GM21529 (cell line): ENCODE measurements at regions not wholly inside any gene's neighbourhood (a gene's known extent, or its start where the extent isn't known, plus 50 kb on each side); places are given as distances from the start of the nearest gene placed in this dataset.
"Not testable (repeated sequence)": the region's sequence is repeated elsewhere in the genome, so short reads cannot be mapped to it uniquely, and the experiment has no call there.

Experiments
- ATAC-seq: cut with Tn5 transposase; IDR thresholded peaks from one replicate; pipeline ENCODE4 v1.9.1; 2021; ENCODE audit not compliant: unreplicated experiment

DNA sequence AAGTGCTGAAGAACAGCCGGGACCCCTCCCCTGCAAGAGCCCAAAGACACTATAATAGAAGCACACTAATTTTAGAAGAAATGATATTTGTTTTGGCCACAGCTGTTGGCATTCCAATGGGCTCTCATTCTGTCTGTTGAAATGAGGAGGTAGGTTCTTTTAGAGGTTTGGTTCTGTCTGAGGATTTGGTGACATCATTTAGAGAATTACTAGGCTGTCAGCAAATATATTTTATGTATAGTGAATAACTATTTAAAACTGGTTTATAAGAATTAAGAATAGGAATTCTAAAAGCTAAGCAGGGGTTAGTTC lies 200.7 kb upstream of the SLC38A2 start:
- ATAC-seq = no peak

DNA sequence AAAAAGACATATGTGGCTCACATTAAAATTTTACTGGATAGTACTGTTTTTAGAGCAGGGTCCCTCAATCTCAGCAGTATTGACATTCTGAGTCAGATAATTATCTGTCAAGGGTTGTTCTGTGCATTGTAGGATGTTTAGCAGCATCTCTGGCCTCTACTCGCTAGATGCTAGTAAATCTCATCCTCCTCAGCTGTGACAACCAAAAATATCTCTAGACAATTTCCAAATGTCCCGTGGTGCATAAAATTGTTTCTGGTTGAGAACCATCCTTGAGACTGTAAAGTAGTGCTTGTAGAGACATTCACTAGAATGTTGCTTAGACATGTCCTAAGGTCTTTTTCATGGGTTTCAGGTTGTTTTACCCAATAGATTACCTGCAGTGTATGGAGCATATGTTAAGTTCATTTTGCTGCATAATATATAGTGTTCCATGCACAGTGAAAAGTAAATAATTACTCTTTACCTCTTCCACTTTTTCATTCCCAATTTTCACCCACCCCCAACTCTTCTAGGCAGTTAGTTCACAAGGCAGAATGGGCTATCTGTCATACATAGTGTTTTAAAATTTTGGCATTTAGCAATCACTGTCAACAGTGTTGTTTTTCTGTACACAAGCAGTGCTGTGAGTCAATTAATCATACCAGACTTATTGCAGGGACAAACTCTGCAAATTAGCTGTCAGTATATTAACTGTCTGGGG lies 200.2 kb upstream of the SLC38A2 start:
- no peak for ATAC-seq

DNA sequence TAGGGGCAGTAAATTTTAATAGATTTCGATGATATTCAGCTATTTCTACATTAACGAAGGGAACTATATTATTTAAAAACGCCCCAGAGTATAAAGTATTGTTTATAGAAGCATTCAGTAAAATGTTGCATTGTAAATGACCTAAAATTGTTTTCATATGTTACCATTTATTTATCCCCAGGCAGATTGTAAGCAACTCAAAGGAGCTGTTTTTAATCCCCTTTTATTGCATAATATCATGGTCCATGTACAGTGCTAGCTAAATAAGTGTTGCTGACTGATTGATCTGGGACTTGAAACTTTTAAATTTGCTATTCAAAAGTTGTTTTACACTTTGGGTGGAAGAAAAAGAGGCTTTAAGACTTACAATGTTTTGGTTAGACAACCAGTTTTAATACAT lies 199.0 kb upstream of the SLC38A2 start:
- no peak for ATAC-seq

DNA sequence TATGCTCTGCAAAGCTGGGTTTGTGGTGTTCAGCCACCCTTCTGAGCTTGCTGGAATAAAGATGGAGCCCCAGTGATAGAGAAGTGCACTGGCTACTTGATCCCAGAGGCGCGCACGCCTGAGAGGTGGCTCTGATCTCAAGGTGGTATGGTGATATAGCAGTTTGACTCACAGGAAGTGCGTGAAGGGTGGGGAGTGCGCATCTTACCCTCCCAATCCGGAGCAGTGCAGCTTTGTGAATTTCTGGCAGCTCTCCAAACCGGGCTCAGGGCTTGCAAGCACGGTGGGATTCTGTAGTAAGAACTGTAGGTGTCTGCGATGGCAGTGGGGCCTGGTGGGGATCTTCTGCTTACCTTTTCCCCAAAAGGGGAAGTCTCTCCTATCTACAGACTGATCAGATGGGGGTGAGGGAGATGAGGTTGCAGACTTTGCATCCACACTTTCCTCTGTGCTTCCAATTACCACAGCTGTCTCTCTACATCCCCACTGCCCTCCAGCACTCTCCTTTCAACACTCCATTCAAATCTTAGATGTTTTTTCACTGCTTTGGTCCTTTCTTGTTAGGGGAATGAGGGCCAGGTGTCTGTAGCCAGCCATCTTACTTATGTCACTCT lies 197.4 kb upstream of the SLC38A2 start:
- ATAC-seq = no peak

DNA sequence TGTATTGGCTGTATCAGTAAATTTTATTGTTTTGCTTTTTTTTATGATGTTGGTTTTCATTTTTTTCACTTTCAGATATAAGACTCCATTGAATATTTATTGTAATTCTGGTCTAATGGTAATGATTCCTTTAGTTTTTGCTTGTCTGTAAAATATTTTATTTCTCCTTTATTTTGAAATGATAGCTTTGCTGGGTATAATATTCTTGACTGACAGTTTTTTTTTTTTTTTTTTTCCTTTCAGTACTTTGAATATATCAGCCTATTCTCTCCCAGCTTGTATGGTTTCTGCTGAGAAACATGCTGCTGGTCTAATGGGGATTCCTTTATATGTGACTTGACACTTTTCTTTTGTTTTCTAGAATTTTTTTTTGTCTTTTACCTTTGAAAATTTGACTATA lies 195.1 kb upstream of the SLC38A2 start:
- no peak for ATAC-seq

DNA sequence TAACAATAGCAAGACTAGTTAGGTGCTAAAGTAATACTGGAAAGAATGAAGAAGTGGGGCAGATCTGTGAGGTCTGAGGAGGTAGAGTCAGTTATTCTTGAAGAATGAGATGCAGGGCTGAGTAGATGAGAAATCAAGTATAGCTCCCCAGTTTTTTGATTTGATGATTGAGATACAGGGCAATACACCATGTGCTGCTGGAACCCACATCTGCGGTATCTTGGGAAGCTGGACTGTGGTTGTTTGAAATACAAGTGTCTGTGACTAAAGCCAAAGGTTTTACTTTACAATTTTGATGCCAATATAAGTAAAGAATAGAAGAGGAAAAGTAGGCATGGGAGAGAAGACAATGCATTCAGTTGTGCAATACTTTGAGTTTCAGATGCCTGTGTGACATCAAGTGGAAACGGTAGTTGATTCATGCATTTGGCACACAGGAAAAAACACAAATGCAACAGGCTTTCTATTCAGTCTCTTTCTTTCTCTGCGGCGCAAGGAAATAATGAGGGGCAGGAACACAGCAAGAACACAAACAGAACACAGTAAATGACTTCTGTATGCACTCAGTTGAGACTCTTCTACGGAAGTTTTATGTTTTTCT lies 190.2 kb upstream of the SLC38A2 start:
- no peak for ATAC-seq

DNA sequence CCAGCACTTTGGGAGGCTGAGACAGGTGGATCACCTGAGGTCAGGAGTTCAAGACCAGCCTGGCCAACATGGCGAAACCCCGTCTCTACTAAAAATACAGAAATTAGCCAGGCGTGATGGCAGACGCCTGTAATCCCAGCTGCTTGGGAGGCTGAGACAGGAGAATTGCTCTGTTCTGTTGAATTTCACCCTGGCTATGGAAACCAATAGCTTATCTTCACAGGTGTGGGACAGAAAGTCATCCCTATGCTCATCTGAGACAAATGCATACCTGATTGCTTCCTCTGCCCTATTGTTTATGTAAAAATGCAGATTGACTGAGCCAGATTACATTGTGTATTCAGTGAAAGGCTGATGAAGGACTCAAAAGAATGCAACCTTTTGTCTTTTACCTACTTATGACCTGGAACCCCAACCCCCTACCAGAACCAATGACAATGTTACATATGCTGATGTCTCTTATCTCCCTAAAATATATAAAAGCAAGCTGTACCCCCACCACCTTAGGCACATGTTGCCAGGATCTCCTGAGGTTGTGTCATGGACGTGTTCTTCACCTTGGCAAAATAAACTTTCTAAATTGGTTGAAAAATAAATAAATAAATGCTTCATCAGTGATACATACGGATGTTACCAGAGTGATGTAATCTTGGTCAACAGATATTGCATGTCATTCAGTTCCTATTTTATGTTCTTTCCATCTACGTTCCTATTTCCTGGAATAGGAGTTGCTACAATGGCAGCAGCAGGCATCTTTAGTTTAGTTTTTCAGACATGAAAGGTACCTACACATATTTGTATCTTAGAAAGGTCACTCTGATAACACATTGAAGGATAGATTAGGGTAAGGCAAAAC lies 189.4 kb upstream of the SLC38A2 start:
- ATAC-seq = not testable (repeated sequence)

DNA sequence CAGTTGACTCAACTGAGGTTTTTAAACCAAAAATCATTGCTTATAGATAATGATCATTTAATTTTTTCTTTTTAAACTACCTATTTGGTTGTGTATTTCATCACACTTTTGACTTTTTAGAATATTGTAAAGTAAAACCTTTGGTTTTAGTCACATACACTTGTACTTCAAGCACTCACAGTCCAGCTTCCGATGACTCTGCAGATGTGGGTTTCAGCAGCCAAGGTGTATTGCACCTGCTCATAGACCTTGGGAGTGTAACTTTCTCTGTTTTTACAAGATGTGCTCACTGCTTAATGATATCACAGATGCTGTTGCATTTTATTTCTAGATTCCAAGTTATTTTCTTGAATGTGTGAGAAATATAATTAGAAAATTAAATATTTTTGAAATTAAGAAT lies 188.3 kb upstream of the SLC38A2 start:
- ATAC-seq = no peak

DNA sequence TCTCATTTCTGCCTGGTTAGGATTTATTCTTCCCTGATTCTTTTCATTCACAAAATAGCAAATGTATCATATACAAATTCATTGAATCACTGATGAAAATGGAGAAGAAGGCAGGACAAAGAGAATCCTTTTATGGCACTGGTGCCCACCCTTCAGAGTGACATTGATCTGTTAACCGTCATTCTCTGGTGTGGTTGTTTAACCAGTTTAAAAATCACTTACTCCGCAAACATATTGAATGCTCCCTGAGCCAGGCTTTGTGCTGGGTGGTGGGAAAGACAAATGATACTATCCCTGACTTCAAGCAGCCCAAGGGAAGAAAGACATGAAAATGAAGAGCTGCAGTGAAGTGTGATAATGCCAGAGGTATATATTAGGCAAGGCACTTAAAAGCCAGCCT lies 187.5 kb upstream of the SLC38A2 start:
- ATAC-seq = no peak

DNA sequence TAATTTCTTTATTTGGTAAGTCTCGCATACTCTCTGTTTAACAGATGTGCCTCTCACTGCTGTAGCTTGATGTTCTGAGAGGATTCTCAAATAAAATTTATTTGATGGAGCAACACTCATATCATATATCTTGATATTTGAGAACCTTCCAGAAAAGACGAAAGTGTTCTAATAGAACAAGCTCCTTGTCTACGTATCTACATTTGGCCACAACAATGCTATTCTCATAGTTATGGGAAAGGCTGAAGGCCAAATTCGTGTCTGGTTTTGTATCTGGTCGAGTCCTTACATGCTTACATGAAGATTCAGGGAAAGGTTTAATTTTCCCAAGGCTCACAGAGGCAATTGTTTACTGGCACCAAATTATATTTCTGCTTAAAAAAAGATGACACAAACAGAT lies 186.7 kb upstream of the SLC38A2 start:
- ATAC-seq = no peak

DNA sequence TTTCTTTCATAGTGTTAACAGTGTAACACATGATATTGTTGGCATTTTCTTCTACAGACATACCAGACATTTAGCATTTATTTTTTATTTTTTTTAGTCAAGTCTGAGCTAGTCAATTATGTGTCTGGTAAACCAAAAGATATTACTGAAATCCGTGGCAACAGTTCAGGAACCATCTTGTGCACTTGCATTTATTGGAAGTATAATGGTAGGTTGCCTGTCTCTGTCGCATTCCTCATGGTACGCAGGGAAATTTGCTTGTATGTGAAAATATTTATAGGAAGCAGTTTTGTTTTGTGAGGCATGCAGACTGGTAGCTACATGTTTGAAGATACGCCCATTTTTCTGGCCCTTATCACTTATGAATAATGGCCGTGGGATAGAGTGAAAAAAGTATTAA lies 186.1 kb upstream of the SLC38A2 start:
- ATAC-seq = no peak

DNA sequence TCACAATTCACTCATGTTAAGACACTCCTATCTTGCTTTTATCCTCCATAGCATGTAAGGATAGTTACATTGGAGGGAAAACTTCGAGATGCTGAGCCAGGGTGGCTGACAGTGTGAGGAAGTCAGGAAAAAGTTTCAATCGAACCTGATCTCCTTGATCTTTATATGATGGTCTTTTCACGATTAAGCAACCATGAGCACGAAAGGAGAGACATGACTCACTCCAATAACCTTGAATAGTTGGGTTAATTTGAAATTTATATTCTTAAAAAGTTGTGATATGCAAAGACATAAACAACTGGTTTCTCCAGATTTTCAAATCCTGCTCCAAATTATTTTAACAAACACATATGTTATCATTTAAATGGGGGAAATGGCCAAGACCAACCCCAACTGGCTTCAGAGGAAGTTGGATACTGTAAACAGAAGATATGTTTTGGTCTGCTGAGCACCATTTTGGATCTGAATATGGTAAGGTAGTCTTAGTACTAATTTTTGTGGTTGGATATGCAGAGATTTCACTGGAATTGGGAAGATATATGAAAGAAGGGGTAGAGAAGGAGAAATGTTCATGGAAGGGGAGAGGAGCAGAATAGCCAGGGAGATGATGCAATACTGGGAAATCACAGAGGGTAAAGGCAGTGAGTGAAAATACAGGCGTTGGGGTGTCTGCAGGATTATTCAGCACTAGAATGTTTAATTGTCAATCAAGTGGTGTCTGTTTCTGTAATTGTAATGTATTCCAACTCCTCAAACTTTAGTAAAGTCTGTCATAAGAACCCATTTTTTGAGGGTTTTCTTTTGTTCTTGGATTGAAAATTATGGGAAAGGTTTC lies 185.2 kb upstream of the SLC38A2 start:
- no peak for ATAC-seq

DNA sequence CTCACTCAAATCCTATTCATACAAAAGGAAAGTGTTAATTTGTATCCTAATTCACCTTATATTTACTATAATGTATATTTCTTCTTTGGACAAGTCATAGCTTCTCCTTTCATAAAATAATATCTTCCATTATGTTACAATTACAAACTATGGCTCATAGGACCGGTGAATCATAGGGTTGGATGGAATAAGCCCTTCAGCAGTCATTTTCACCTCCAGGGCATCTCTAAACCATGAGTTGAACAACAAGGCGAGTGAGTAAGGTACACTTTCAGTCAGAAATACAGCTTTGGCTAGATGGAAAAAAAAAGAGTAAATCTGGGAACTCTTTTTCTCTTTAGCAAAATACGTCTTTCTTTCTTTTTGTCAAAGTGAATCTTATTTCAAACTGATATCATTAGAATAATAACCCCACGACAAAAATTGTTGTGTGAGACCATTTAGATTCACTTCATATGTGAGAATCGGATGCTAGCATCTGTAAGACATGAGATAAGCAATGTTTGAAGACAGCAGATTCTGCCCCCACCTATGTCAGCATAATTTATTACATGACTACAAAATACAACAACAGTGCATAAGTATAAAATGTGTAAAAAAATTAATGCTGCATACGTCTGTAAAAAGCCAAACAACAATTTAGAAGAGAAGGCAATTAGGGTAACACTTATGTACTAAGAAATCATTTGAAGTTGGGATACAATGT lies 184.4 kb upstream of the SLC38A2 start:
- no peak for ATAC-seq

DNA sequence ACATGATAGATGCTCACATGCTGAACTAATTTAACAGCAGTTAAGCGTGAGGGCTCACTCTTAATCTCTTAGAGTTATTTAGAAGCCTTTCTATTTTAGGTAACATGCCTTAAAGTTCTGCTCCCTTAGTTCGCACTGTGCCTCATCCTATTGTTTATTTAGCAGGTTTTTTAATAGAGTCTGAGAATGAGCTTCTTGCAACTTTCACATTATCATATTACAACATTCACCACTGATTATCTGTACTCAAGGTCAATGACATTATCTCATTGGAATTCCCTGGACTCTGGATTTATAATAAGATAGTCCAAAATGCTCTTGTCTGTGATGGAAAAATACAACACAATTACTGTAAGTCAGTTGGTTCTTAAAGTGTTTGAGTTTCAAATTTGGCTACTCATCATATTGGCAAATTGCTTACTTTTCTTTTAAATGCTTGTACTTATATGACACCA lies 183.6 kb upstream of the SLC38A2 start:
- no peak for ATAC-seq

DNA sequence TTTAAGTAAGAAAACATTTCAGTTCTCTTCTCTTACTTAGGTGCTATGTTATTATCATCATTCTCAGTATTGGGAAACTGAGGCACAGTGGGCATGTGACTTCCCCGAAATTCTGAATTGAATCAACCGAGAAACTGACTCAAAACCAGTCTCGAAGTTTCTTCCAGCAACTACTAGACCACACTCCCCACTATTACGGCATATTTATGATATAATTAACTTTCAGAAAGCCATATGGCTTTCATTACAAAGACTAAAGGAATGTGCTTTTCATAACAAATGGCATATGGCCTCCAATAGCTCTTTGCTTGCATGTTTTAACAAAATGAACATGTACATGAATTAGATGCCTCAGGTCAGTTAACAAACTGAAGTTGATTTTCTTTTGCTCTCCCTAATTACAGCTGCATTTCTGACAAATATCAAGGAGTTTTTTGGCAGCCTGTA lies 182.9 kb upstream of the SLC38A2 start:
- ATAC-seq = no peak

DNA sequence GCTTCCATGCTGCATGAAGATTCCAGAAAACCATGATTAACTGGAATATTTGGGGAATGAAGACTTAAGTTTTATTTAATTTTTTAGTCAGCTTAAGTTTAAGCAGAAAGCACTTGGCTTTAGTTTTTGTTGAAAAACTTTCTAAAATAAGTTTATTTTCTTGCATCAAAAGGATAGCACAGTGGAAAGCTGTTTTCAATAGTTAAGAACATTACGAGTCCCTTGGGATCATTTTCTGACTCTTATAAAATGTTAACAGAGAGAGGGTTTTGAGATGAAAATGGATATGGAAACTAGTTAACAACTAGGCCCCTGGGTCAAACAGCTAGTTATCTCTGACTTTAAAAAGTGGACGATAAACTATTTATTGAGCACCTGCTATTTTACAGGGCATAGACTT lies 181.9 kb upstream of the SLC38A2 start:
- no peak for ATAC-seq

DNA sequence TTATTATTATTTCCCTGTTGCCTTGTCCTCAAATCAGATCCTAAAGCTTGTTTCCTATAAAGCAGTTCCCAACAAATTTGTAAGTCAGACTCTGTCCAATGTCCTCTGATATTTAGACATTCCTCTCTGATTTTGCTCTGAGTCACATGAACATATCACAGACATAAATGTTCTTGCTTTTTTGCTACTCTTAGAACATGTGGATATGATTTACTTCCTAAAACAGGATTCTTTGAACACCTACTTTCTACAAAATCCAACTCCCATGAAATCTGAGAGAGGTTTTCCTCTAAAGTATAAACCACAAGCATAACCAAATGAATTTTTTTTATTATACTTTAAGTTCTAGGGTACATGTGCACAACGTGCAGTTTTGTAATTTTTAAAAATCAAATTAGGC lies 181.3 kb upstream of the SLC38A2 start:
- no peak for ATAC-seq

DNA sequence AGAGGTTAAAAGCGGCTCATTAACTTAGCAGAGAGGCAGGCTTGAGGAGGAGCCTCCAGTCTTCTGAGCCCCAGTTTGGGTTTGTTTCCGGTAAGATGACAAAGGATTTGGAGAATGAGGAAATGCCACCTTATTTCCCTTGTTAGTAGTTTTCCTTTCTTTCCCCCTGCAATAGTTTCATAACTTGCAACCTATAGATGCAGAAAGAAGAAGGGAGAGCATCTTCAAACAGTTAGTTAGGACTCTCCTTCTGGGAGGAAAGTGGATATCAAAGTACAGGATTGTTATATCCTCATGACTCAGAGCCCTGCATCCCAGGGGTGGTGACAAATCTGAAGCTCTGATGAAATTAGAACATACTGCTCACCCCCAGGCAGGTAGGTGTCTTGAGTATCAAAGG lies 180.7 kb upstream of the SLC38A2 start:
- ATAC-seq = no peak

DNA sequence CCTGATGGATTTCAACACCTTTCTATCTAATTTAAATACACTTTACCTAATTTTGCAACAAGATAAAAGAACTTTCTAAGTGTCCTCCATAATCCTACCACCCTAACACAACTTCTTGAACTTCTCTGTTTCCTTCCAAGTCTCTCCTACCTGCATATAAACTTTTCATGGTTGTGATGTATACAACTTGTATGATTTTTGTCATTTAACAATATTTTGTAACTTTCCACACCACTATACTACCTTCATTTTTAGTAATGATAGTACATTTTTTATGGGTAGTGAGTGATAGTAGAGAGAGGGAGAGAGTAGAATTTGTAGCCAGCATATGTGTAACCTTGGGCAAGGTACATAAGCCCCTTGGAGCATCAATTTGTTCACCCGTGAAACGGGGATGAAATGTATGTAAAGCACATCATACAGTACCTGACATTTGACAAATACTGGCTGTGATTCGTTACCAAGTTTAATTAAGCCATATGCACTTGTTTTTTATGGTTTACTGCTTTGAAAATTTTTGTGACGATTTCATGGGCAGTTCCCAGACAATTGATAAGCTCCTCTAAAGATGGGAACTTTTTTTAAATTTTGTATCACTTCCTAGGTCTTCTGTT lies 177.8 kb upstream of the SLC38A2 start:
- no peak for ATAC-seq
